ENCODE measurements at regions not wholly inside any gene's neighbourhood (a gene's known extent, or its start where the extent isn't known, plus 50 kb on each side); places are given as distances from the start of the nearest gene placed in this dataset.

DNA sequence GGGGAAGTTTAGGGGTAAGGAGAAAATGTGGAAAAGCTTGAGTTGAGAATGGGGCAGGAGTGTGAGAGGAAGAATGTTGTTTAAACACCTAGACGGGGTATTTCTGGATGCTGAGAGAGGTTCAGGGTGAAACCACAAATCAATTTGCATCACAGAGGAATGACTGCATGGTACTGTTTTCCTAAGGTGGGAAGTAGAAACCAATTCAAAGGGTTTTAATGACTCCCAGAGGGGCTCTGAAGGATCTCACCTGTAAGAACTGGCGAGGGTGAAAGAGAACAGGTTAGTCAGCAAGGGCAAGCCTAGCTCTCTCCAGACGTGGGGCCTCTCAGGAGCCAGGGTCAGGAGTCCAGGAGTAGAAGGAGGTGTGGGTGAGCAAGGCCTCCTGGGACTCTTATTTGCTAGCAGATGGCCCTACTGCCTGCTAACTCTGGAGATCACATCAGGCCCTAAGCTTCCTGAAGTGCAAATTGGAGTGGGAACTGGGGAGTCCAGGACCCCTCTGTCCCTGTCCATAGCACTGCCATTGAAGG is 133.0 kb upstream of the CELF4 start:
- no peak for DNase-seq

DNA sequence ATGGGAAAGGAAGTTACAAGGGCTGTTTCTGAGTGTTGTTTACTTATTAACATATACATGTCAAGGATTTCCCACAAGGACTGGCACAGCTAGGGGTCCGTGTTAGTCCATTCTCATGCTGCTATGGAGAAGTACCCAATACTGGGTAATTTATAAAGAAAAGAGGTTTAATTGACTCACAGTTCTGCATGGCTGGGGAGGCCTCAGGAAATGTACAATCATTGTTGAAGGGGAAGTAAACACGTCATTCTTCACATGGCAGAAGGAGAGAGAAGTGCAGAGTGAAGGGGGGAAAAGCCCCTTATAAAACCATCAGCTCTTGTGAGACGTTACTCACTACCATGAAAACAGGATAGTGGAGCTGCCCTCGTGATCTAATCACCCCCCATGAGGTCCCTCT is 128.9 kb upstream of the CELF4 start:
- DNase-seq: no peak

DNA sequence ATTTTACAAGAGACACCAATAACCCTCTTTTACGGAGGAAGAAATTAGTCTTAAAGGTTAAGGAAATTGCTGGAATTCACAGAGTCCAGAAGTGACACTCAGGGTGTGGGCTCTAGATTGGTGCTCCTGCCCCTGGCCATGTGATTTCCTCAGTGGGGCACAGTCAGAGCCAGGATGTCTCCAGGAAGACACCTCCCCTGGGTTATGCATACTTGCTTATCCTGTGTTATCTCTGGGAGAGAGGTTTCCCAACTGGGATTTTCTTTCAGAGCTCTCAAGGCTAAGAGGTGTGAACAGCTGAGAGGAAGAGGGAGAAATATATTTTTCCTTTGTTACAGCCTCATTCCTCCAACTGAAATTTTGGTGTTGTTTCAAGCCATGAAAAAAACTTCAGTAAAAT is 125.6 kb upstream of the CELF4 start:
- DNase-seq: no peak

DNA sequence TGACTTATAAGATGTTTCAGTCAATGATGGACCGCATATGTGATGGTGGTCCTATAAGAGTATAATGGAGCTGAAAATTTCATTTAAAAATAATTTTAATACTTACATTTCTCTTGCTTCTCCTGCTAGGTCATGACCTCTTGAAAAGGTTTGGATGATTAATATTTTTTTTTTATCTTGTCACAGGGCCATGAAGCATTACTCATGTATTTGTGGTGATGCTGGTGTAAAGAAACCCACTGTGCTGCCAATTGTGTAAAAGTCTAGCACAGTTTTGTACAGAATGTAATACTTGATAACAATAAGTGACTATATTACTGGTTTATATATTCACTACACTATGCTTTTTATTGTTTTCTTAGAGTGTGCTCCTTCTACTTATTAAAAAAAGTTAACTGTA is 124.2 kb upstream of the CELF4 start:
- DNase-seq: no peak

DNA sequence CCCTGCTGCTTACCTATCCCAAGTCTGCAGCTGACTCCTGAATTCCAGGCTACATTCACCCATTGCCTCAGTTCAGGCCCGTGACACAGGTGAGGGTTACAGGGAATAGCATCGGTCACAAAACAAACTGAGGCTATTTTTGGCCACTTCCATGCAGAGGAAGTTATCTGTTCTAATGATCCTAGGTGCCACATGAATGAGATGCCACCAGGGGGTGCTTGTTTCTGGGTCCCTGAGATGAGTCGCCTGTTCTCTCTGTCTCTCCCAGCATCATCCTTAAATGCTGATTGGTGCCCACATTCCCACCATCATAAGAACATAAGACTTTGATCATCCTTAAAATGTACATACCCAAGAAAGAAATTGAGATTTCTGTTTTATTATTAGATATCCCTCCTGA is 119.0 kb upstream of the CELF4 start:
- DNase-seq: no peak

DNA sequence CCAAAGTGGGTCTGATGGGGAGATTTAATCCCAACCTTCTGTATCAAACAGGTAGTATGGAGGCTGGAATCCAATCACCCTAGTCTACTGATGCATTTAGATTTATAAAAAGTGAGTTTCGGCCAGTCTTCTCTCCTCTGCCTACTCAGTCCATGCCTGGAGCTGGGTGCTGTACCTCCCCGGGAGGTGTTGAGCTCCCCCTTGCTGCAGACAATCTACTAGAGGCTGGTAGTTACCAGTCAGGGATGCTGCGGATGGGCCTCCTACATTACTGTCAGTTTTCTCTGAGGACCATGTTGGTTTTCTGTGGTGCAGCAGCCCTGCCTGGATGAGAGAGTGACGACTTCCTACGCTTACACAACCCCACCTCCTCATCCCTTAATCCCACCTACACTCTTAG is 118.6 kb upstream of the CELF4 start:
- no peak for DNase-seq

DNA sequence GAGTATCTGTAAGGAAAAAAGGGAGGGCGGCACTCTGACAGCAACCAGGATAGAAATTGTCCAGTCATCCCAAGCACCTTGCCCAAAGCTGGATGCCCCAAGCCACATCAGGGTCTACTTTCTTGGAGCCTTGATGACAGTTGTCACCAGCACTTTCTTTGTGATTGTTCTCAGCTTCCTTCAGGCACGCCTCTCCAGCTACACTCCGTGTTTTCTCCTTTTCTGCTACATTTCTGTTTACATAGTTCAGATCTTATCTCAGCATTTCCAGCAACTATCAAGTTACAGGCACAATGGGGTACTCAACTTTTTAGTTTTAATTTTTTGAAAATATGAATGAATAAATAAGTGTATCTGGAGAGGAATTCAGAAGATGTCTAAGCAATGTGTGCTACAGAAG is 115.3 kb upstream of the CELF4 start:
- no peak for DNase-seq

DNA sequence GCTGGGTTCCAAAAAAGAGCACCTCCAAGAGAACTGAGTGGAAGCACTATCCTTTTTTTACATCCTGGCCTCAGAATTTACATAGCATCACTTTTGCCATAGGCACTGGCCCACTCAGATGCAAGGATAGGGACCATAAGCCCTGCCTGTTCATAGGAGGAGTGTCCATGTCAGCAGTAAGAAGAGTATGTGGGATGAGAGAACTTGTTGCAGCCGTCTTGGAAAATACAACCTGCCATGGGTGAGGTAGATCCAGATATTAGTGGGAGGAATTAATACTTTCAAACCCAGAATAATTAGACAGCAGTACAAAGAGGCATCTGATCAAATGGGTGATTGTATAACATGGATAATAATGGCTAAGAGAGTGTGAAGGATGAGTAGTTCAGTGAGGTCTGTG is 110.7 kb upstream of the CELF4 start:
- no peak for DNase-seq

DNA sequence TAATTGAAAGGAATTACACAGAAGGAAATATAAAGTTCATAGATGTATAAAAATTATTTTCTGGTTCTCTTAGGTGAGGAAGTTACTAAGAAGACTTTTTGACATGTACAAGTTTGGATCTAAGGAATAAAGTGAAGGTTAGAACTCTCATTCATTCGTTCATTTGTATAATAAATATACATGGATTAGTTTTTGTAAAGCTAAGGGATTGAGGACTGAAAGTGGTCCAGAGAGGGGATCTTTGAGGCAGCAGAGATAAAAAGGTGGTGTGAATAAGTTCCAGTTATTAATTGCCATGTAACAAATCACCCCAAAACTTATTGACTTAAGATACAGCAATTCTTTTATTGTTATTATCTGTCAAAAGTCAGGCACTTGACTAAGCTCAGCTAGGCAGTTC is 110.1 kb upstream of the CELF4 start:
- DNase-seq: no peak

DNA sequence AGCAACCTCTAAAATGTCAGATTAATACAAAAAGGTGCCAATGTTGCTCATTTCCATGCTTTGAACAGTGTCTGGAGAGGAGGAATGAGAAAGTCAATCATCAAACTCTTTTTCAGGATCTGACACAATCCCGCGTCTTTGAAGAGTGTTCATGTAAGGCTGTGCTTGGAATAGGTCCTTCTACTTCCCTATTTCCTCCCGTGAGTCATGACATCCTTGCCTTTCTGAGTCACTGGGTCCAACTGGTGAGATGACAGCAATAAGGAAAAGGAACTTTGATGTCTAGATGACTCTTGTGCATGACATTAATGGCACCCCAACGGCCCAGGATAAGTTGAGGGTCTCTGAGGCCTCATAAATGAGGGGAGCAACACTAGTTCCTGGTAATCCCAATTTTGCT is 109.0 kb upstream of the CELF4 start:
- DNase-seq: no peak

DNA sequence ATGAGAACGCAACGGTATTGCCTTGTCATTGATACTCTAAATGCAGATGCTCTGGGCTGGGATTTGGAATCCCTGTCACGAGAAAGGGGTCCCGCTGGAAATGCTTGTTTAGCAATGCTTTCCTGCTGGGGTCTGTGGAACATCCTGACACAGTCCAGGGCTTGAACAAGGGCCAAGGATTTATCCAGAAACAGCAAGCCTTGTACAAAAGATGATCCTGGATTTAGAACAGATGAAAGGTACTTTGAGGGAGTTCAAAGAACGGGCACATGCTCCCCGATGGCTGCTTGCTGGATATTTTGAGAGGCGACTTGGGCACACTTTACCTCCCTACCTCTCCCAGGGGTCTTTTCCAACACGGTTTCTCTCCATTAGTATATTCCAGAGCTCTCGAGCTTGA is 108.1 kb upstream of the CELF4 start:
- no peak for DNase-seq

DNA sequence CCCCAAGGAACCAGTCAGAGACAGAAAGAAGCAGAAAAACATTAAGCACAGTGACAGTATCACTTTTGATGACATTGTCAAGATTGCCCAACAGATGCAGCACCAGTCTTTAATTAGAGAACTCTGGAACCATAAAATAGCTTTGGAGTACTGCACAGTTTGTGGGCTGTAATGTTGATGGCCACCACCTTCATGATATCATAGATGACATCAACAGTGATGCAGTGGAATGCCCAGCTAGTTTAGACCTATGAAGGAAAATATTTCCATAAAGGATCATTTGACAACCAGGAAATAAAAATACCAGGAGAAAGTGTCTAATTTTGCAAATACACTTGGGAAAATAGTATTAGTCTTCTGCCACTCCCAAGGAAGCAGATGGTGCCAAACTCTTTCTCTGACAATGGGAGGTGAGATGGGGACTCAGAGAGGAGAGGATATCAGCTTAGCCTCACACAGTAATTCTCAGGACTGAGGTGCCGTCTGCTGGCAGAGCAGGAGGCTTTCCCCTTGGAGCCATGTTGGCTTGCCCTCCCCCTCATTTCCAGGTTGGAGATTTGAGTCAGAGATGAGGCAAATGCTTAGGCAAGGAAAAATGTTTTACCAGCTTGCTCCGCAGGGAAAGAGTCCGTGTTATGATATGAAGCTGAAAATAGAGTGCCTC is 107.5 kb upstream of the CELF4 start:
- DNase-seq: no peak

DNA sequence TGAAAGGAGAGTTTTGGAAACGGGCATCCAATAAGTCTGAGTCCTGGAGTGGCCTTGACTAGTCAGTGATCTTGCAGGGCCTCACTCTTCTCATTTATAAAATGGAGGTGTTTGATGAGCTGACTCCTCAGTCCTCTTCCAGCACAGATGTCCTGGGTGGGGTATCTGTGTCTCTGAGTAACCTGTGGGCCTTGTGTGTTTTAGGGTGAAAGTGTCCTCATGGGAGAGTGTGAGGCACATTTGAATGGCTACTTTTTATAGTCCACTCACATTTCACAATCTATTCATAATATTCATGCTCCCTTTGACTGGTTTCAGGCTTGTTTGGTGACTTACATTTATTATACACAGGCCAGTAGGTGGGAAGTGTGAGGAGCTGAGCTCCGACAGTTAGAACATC is 106.4 kb upstream of the CELF4 start:
- no peak for DNase-seq

DNA sequence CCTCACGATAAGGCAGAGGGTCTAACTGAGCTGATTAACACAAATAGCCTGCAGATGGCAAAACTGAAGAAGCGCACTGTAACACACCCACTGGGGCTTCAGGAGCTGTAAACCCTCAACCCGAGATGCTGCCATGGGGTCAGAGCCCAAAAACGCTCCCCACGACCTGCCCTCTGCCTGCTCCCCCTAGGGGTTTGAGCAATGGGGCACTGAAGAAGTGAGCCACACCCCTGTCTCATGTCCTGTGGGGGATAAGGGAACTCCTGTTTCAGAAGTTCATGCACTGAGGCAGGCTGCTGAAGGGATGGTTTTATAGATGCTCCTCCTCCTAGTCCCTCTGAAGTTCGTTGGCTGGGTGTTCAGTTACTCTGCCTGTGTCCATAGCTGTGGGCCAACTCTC is 105.9 kb upstream of the CELF4 start:
- DNase-seq: no peak

DNA sequence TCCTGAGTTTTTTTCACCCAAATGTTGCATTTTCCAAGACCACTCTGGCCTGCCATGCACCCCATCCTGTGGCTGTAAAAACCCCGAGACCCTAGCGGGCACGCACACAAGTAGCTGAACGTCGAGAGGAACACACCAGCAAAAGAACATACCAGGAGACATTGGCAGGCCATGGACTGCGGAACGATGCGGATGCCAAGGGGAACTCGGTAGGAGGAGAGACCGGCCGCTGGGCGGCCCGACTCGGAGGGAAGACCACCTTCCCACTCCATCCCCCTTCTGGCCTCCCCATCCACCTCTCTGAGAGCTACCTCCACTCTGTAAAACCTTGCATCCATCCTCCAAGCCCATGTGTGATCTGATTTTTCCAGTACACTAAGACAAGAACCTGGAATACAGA is 105.5 kb upstream of the CELF4 start:
- no peak for DNase-seq

DNA sequence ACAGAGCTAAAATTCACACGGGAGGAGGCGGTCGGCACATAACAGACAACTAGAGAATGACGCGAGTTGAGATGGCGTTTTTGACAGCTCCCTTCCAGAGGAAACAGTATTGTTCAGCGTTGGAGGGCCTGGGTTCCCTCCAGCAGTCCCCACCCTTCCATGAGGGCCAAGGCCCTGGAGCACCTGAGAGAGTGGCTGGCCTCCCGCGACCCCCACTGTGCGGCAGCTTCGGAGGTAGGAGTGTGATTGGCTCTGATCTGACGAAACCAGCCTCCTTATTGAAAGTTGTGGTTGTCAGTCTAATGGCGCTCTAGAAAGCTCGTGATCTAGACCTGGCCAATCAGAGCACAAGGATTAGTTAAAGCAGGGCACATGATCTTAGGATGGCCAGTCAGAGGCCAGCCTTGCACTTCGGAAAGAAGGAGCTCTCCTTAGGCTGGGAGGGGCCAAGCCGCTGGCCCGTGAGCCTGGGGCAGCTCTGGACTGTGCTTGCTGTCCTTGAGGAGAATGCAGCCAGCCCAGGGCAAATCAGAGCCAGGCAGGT is 104.5 kb upstream of the CELF4 start:
- DNase-seq: no peak

DNA sequence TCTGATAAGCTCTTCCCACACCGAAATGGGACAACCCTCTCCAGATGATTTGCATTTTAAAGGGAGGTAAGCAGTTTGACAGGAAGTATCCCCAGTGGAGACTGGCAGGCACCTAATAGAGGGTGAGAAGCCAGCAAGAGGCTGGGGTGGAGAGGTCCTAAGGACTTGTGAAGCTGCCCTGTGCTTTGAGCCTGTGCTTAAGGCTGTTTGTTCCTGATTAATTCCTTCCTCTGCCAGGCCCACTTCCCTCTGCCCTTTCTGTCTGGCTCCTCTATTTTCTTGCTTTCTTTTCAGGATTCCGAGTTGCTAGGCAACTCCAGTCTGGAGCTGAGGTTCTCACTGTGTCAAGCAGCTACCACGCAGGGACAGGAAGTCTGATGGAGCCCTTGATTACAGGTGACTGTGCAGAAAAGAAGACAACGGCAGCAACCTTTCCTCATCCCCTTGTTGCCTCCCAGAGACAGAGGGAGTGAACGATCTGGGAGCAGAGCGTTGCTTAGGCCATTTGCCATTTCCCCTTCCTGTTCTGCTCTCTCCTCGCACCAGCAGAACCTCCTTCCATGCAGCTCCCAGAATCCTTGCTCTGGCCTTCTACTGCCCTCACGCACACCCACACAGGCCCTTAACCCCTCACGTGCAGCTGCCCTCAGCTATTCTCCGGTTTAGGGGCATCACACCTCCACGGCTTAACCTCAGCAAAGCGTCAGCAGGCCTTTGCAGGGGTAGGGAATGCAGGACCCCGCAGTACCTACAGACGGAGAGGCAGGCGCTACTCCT is 103.6 kb upstream of the CELF4 start:
- DNase-seq: no peak

DNA sequence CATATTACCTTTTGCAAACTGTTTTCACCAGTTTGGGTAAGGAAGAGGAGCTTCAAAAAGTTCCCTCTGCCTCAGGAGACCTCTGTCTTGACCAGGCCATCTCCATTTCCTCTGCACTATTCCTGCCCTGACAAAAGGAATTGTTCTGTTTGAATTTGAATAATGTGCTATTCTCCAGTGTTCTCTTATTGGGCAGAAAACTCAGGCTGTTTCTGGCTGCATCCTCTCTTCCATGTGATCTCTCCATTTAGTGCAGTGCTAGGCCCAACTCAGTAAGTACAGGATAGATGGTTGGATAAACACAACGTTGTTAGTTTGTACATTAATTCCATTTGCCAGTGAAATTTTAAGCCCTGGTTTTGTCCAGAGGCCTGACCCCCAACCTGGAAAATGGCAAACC is 102.2 kb upstream of the CELF4 start:
- DNase-seq: no peak

DNA sequence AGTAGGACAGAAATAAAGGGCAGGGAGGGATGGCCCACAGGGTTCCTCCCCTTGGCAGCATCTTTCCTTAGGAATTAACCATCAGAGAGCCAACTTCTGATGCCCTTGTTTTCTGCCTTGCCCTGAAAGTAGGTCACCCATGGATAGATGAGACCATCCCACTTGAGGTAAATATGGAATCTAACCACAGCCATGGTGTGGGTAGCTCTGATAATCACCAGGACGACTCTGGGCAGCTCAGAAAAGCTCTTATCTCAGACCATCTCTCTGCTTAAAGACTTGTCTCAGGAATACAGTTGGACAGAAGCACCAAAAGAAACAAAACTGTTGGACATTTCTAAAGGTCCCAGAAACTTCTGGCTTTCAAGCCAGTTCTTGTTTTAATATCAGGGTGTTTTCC is 101.4 kb upstream of the CELF4 start:
- DNase-seq: no peak

DNA sequence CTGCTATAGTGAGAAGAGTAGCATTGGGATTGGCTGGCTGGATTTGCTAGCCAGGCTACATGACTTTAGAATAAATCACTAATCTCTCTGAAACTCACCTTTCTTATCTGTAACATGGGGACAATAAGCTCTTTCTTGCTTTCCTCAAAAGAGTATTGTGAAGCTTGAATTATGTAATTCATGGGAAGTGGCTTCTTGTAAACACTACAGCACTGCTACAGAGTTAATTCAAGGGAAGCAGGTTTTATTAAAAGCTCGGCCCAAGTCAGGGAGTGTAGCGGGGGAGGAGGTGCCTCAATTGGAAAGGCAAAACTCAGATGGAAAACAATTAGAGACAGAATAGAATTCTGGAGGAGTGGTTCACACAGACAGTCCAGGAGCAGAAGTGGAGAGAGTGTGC is 100.9 kb upstream of the CELF4 start:
- DNase-seq: no peak

DNA sequence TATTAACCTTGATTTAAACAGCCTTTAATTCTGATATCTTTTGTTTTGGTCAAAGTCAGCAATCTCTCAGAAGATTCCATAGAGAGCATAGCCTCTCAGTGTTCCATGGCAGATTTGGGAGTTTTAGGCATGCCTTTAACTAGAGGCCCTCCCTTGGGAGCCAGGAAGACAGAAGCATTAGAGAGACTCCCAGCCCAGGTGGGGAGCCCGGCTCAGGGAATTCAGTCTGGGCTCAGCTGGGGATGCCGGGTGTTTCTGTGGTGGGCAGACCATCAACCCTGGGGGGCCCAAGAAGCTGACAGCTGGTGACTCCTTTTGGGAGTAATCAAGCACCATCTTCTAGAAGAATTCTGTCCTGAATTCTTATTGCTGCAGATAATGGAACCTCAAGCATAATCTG is 99.7 kb upstream of the CELF4 start:
- no peak for DNase-seq

DNA sequence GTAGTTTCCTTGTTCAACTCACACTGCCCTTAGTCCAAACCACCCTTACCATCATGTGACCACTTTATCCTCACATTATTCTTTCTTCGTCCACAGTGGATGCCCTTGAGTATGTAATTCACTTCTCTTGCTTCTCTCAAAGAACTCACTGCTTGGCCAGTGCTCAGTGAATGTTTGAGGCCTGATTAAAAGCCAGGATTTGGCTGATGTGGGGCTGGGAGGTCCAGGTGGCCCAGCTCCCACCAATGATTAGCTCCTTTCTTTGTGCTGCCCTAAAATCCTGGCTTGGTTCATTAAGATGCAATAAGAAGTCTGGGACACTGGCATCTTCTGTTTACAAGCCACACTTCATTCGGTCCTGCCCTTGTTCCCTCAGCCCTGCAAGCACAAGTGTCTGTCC is 97.8 kb upstream of the CELF4 start:
- DNase-seq: no peak

DNA sequence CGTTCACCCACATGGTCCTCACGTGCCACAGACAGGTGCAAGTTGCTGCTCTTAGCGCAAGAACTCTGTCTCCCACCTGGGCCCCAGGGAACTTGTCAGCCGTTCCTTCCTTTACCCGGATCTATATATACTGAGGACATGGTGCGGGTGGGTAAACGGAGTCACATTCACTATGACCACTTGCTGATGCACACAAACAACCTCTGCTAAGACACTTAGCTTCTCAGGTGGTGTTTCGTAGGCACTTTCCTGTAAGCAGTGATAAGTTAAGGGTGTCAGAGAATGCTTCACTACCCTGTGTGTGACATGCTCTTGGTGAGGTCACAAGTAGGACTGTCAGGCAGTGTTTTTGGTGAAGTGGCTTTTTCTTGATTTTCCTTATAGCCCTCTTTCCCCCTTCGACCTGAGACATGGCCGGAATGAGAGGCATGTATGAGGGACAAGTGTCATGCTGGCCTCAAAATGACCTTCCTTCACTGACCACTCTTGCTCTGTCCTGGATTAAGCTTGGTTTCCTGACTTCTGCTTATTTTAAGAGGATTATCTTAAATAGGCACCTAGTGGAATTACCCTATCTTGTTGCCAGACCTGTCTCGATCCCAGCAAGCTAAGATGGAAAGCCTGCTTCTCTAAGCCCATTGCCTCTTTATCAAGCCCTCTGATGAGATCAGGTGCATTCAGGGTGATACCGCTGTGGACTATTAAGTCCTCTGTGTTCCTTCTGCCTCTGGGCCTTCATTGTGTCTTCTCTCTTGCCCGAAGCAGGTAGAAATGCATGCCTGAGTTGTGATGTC is 97.1 kb upstream of the CELF4 start:
- DNase-seq: no peak

DNA sequence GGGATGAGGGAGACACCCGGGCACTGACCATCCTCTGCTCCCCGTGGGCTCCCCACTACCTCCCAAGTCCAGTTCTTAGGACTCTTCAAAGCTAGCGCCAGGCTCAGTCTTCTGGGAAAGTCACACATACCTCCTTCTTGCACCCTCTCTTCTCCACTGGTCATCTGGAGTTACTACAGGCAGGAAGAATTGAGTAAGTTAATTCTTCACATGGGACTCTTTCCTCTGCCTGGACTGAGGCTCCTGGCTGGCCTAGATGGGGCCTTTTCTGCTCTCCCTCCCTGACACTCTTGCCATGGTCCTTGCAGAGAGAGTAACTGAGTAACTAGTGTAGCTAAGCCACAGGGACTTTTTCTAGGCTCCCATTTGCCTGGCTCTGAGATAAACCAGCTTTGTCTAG is 96.5 kb upstream of the CELF4 start:
- DNase-seq: no peak

All from NCI-H2081 treated with DMSO at 0.1 percent for 48 hours (cell line).